ENCODE measurements at regions not wholly inside any gene's neighbourhood (a gene's known extent, or its start where the extent isn't known, plus 50 kb on each side); places are given as distances from the start of the nearest gene placed in this dataset.
"Not testable (repeated sequence)": the region's sequence is repeated elsewhere in the genome, so short reads cannot be mapped to it uniquely, and the experiment has no call there.

DNA sequence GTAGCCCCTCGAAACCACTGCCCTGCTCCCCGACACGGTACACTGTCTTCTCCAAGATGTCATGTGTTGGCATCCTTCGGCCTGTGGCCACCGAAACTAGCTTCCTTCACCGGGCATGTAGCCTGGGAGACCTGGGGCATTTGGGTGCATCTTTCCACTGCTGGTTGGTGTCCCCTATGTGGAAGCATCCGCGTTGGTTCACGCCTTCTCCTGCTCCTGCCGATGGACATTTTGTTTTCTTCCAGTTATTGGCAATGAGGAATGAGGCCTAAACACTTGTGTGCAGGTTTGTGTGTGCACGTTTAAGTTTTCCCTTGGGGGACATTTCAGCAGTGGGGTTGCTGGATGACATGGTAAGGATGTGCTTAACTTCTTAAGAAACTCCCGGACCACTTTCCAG lies 83.6 kb upstream of the TNK2 start:
- TF ChIP-seq, protein P1, sequence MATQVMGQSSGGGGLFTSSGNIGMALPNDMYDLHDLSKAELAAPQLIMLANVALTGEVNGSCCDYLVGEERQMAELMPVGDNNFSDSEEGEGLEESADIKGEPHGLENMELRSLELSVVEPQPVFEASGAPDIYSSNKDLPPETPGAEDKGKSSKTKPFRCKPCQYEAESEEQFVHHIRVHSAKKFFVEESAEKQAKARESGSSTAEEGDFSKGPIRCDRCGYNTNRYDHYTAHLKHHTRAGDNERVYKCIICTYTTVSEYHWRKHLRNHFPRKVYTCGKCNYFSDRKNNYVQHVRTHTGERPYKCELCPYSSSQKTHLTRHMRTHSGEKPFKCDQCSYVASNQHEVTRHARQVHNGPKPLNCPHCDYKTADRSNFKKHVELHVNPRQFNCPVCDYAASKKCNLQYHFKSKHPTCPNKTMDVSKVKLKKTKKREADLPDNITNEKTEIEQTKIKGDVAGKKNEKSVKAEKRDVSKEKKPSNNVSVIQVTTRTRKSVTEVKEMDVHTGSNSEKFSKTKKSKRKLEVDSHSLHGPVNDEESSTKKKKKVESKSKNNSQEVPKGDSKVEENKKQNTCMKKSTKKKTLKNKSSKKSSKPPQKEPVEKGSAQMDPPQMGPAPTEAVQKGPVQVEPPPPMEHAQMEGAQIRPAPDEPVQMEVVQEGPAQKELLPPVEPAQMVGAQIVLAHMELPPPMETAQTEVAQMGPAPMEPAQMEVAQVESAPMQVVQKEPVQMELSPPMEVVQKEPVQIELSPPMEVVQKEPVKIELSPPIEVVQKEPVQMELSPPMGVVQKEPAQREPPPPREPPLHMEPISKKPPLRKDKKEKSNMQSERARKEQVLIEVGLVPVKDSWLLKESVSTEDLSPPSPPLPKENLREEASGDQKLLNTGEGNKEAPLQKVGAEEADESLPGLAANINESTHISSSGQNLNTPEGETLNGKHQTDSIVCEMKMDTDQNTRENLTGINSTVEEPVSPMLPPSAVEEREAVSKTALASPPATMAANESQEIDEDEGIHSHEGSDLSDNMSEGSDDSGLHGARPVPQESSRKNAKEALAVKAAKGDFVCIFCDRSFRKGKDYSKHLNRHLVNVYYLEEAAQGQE (IDR thresholded peaks at IDR 0.05; ENCODE audit: low read depth) = not testable (repeated sequence)
- TF ChIP-seq, protein P2, sequence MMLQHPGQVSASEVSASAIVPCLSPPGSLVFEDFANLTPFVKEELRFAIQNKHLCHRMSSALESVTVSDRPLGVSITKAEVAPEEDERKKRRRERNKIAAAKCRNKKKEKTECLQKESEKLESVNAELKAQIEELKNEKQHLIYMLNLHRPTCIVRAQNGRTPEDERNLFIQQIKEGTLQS (IDR thresholded peaks at IDR 0.05) = not testable (repeated sequence)
- TF ChIP-seq, protein P3, sequence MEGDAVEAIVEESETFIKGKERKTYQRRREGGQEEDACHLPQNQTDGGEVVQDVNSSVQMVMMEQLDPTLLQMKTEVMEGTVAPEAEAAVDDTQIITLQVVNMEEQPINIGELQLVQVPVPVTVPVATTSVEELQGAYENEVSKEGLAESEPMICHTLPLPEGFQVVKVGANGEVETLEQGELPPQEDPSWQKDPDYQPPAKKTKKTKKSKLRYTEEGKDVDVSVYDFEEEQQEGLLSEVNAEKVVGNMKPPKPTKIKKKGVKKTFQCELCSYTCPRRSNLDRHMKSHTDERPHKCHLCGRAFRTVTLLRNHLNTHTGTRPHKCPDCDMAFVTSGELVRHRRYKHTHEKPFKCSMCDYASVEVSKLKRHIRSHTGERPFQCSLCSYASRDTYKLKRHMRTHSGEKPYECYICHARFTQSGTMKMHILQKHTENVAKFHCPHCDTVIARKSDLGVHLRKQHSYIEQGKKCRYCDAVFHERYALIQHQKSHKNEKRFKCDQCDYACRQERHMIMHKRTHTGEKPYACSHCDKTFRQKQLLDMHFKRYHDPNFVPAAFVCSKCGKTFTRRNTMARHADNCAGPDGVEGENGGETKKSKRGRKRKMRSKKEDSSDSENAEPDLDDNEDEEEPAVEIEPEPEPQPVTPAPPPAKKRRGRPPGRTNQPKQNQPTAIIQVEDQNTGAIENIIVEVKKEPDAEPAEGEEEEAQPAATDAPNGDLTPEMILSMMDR (IDR thresholded peaks at IDR 0.05 in 2 of 3, conservative IDR thresholded peaks at IDR 0.05 in 1 of 3; ENCODE audit: borderline replicate concordance in 1 of 3, insufficient read depth in 1 of 3, low read depth in 2 of 3, low read length in 2 of 3) = not testable (repeated sequence)
- not testable (repeated sequence) for TF ChIP-seq JUND (IDR thresholded peaks at IDR 0.05); POLR2A (IDR thresholded peaks at IDR 0.05; ENCODE audit: borderline replicate concordance, extremely low read depth, insufficient read depth, insufficient read length)

Measured in HCT116 (cell line).